Effector memory CD4-positive, alpha-beta T cell (primary cell): ENCODE measurements at regions not wholly inside any gene's neighbourhood (a gene's known extent, or its start where the extent isn't known, plus 50 kb on each side); places are given as distances from the start of the nearest gene placed in this dataset.

ENCODE experiments used
- DNase-seq, 3 donors: peaks; one replicate each; pipeline ENCODE4 v3.0.0-alpha.2; 2020
- H3K27ac ChIP-seq: 2 replicates; pipeline ENCODE4 v1.7.0; 2013; ENCODE audit warnings: mild to moderate bottlenecking, low read length, moderate library complexity; ENCODE audit not compliant: insufficient read depth, poor library complexity, severe bottlenecking
- H3K27me3 ChIP-seq: replicated peaks from 2 replicates; pipeline ENCODE4 v1.7.0; 2013; ENCODE audit warnings: mild to moderate bottlenecking, low read length; ENCODE audit not compliant: insufficient read depth, control insufficient read depth, poor library complexity, severe bottlenecking
- H3K36me3 ChIP-seq: 2 replicates; pipeline ENCODE4 v1.7.0; 2013; ENCODE audit warnings: mild to moderate bottlenecking, low read length, moderate library complexity; ENCODE audit not compliant: control insufficient read depth, insufficient read depth
- H3K4me1 ChIP-seq: 2 replicates; pipeline ENCODE4 v1.7.0; 2013; ENCODE audit warnings: low read length, mild to moderate bottlenecking; ENCODE audit not compliant: control insufficient read depth, insufficient read depth, poor library complexity, severe bottlenecking
- H3K4me3 ChIP-seq: 2 replicates; pipeline ENCODE4 v1.7.0; 2013; ENCODE audit warnings: low read length, low read depth, mild to moderate bottlenecking; ENCODE audit not compliant: insufficient read depth, poor library complexity, severe bottlenecking
- H3K9me3 ChIP-seq: 2 replicates; pipeline ENCODE4 v1.7.0; 2013; ENCODE audit warnings: mild to moderate bottlenecking, low read length, moderate library complexity; ENCODE audit not compliant: control insufficient read depth

DNA sequence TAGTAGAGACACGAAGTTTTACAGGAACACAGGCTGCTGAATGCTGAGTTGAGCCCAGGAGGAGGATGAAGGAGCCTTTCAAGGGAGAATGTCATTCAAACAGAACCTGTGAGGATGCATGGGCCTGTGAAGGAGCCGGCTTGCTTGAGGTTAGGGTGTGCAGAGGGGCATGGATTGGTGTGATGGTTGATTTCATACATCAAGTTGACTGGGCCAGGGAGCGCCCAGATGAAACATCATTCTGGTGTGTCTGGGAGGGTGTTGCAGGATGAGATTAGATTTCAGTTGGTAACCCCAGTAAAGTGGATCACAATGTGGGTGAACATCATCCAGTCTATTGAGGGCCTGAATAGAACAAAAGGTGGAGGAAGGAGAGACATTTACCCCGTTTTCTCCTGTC, 243.6 kb downstream of the EDEM1 start:
- no peaks in the 10 kb centered on the region for H3K4me1 ChIP-seq
- no peak overlapping the region for H3K4me3 ChIP-seq
- DNase-seq = no peak
- no peaks in the 10 kb centered on the region for H3K36me3 ChIP-seq
- no peak overlapping the region for H3K27ac ChIP-seq
- no peaks in the 10 kb centered on the region for H3K9me3 ChIP-seq
- H3K27me3 ChIP-seq = no peaks in the 10 kb centered on the region

DNA sequence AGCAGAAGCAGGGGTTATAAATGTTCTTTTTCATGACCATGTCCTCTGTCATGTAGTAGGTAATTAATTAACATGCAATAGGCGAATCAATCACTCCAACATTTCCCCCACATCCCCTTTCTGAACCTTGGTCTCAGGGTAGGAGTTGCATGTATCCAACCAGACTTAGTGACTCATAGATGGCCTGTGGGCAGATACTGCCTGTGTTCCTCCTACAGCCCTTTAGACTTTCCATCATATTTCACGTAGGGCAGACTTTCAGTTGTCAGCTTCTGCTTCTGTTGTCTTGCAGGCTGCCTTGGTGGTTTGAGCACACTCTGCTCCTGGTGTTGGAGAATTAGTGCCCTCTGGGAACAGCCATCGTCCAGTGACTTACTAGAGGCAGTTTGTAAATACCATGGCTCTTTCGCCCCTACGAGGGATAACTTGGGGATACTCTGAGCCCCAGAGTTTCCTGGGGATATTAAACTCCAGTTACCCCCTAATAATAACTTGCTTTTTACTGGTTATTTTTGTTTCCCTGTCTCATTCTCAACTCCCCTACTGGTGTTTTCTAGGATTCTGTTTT, 244.4 kb downstream of the EDEM1 start:
- Histone ChIP-seq H3K36me3 (no peaks in the 10 kb centered on the region), H3K27me3 (no peaks in the 10 kb centered on the region), H3K4me3 (no peak overlapping the region), H3K9me3 (no peaks in the 10 kb centered on the region), H3K27ac (no peak overlapping the region), H3K4me1 (no peaks in the 10 kb centered on the region)
- DNase-seq = no peak

DNA sequence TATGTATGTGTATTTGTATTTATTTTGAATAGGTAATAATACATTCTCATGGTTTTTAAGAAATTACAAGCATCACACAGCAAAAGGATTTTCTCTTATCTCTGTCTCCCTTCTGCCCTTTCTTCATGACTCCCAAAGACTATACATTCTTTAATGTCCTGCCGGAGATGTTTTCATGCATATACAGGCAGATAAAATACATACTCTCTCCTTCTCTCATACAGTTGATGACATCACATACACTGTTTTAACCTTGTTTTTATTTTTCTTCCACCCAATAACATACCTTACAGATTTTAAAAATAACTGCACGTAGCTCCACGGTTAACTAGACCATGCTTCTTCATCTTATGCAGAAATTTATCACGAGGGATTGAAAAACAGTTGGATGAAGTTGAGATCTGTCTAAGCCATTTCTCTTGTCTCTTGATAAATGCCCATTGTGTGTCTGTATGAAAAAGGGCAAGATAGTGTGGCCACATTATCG, 249.8 kb downstream of the EDEM1 start:
- no peaks in the 10 kb centered on the region for H3K36me3 ChIP-seq
- no peaks in the 10 kb centered on the region for H3K9me3 ChIP-seq
- DNase-seq = no peak
- no peaks in the 10 kb centered on the region for H3K4me1 ChIP-seq
- H3K27ac ChIP-seq = no peak overlapping the region
- no peak overlapping the region for H3K4me3 ChIP-seq
- H3K27me3 ChIP-seq = no peaks in the 10 kb centered on the region

DNA sequence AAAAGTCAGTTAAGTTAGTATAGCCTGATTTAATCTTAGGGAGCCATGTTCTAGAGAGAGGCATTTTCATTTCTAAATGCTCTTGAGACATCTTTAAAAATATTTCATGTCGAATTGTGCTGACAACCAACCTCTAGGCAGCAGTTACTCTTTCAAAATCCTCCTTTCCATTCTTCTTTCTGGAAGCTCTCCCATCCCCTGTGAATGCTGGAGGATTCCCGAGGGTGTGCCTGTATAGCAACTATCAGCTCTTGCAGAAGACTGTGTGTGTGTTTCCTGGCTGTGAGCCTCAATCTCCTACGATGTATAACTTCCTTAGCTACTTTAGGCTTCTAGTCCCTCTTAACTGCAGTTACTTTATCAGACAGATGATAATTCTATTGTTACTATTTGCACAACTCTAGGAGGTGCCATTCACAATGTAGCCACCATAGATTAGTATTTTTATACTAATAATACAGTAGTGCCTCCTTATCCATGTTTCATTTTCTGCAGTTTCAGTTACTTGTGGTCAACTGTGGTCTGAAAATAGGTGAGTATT, 250.3 kb downstream of the EDEM1 start:
- Histone ChIP-seq H3K27ac (no peak overlapping the region), H3K27me3 (no peaks in the 10 kb centered on the region), H3K4me1 (no peaks in the 10 kb centered on the region), H3K9me3 (no peaks in the 10 kb centered on the region), H3K36me3 (no peaks in the 10 kb centered on the region), H3K4me3 (no peak overlapping the region)
- no peak for DNase-seq

DNA sequence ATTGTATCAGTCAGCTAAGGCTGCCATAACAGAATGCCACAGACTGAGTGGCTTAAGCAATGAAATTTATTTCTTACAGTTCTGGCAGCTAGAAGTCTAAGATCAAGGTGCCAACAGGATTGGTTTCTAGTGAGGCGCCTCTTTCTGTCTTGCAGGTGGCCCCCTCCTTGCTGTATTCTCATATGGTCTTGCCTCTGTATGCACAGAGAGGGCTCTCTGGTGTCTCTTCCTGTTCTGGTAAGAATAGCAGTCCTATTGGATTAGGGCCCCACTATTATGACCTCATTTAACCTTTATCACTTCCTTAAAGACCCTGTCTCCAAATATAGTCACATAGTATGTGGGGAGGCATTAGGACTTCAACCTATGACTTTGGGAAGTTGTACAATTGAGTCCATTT, 253.9 kb downstream of the EDEM1 start:
- Histone ChIP-seq H3K9me3 (no peaks in the 10 kb centered on the region), H3K36me3 (no peaks in the 10 kb centered on the region), H3K27ac (no peak overlapping the region), H3K4me3 (no peak overlapping the region), H3K4me1 (no peaks in the 10 kb centered on the region), H3K27me3 (no peaks in the 10 kb centered on the region)
- DNase-seq = no peak

DNA sequence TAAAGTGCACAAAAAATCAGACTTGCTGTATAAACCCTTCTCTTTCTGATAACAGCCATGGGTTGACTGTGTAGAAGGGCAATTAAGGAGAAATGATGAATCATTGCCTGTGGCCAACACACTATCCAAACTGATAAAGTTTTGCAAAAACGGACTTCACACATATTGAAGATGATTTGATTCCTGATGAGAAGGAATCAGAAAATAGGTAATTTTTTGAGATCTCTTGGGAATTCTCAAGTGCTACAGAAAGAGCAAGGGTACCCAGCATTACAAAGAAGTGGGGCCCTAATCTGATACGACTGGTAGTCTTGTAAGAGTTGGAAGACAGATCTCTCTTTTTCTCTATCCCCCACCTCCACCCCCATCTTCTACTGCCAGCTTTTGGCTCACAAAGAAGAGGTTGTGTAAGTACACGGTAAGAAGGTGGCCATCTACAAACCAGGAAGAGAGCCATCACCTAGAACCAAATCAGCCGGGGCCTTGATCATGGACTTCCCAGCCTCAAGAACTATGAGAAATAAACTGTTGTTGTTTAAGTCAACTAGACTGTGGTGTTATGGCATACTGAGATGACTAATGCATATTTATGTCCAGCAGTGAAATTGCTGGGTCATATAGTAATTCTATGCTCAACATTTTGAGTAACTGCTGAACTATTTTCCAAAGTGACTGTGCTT, 254.7 kb downstream of the EDEM1 start:
- Histone ChIP-seq H3K9me3 (no peaks in the 10 kb centered on the region), H3K36me3 (no peaks in the 10 kb centered on the region), H3K27me3 (no peaks in the 10 kb centered on the region), H3K4me1 (no peaks in the 10 kb centered on the region), H3K4me3 (no peak overlapping the region), H3K27ac (no peak overlapping the region)
- no peak for DNase-seq

DNA sequence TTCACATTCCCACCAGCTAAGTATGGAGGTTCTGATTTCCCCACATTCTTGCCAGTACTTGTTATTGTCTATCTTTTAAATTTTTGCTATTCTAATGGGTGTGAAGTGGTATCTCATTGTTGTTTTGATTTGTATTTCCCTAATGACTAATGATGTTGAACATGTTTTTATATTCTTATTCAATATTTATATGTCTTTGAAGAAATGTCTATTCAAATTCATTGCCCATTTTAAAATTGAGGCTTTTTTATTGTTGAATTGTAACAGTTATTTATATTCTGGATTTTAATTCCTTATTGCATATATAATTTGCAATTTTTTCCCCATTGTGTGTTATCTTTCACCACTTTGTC, 255.3 kb downstream of the EDEM1 start:
- H3K27ac ChIP-seq = no peak overlapping the region
- DNase-seq = no peak
- no peaks in the 10 kb centered on the region for H3K9me3 ChIP-seq
- H3K4me3 ChIP-seq = no peak overlapping the region
- no peaks in the 10 kb centered on the region for H3K27me3 ChIP-seq
- no peaks in the 10 kb centered on the region for H3K4me1 ChIP-seq
- no peaks in the 10 kb centered on the region for H3K36me3 ChIP-seq

DNA sequence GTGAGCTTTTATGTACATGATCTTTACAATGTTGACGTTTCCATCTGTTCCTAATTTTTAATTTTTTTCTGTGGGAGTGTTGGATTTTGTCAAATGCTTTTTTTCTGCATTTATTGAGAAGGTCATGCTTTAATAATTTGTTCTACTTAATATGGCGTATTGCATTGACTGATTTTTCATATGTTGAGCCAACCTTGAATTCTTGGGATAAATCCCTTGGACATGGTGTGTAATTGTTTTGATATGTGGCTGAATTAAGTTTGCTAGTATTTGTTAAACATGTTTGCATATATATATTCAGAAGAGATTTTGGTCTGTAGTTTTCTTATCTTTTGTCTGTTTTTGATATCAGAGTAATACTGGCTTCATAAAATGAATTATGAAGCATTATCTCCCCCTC, 256.7 kb downstream of the EDEM1 start:
- Histone ChIP-seq H3K27me3 (no peaks in the 10 kb centered on the region), H3K9me3 (no peaks in the 10 kb centered on the region), H3K36me3 (no peaks in the 10 kb centered on the region), H3K4me1 (no peaks in the 10 kb centered on the region), H3K27ac (no peak overlapping the region), H3K4me3 (no peak overlapping the region)
- no peak for DNase-seq

DNA sequence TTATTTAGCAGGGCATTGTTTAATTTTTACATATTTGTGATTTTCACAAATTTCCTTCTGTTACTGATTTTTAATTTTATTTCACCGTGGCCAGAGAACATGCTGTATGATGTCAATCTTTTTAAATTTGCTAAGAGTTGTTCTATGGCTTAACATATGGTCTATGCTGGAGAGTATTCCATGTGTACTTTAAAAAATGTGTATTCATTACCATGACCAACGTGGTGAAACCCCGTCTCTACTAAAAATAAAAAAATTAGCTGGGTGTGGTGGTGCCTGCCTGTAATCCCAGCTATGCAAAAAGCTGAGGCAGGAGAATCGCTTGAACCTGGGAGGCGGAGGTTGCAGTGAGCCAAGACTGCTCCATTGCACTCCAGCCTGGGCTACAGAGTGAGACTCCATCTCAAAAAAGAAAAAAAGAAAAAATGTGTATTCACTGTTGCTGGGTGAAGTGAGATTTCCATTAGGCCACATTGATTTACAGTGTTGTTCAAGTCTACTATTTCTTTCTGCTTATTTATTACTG, 258.2 kb downstream of the EDEM1 start:
- H3K27me3 ChIP-seq = no peaks in the 10 kb centered on the region
- H3K4me1 ChIP-seq = no peaks in the 10 kb centered on the region
- no peak overlapping the region for H3K27ac ChIP-seq
- H3K36me3 ChIP-seq = no peaks in the 10 kb centered on the region
- no peak for DNase-seq
- no peaks in the 10 kb centered on the region for H3K9me3 ChIP-seq
- H3K4me3 ChIP-seq = no peak overlapping the region

DNA sequence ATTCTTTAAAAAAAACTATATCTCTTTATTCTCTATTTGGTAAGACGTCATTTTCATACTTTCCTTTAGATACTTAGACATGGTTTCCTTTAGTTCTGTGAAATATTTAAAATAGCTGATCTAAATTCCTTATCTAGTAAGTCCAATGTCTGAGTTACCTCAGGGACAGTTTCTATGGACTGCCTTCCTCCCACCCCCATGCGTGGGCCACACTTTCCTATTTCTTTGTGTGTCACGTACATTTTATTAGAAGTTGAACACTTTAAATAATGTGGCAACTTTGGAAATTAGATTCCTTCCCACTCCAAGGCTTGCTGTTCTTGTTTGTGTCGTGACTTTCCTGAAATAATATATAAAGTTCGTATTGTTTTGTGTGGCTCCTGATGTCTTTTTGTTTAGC, 260.7 kb downstream of the EDEM1 start:
- Histone ChIP-seq H3K4me1 (no peaks in the 10 kb centered on the region), H3K36me3 (no peaks in the 10 kb centered on the region), H3K27ac (no peak overlapping the region), H3K27me3 (no peaks in the 10 kb centered on the region), H3K4me3 (no peak overlapping the region), H3K9me3 (no peaks in the 10 kb centered on the region)
- no peak for DNase-seq
